ENCODE measurements at regions not wholly inside any gene's neighbourhood (a gene's known extent, or its start where the extent isn't known, plus 50 kb on each side); places are given as distances from the start of the nearest gene placed in this dataset.

DNA sequence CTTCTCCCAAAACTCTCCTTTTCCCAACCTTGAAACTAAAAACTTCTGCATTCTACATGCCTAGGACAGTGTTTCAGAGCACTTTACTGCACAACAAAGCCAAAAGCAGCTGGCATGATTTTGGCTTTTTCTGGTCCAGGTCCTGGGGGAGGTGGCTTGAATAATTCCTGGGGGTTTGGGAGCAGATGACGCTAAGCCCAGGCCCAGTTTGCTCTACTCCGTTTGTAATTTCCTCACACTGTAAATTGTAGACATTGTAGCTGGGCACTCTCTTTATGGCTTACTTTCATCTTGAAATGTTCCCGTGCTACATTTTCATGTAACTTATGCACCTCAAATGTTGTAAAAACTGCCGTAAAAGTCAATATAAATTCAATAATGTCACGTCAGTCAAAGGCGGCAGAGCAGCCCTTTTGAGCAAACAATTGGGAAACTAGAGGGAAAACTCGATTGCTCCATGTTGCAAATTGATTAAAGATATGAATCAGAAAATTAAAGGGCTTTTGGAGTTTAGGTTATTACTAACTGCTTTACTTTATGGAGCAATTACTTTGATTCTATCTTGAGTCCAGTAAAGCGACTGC lies 373.2 kb upstream of the SLC14A2 start:
- Histone ChIP-seq H3K36me3 (ENCODE audit: insufficient read depth) (no peaks in the 10 kb centered on the region), H3F3A (replicated peaks; ENCODE audit: low read depth) (no peaks in the 10 kb centered on the region), H3K9me2 (ENCODE audit: insufficient read depth) (0 out of 2 replicates have a peak, but pooled peaks cover 11% of the 10 kb centered on the region), H3K27me3 (ENCODE audit: insufficient read depth) (no peaks in the 10 kb centered on the region), H3K4me1 (ENCODE audit: insufficient read depth) (peaks cover 8% of the 10 kb centered on the region), H3K27ac (ENCODE audit: low read depth) (no peak overlapping the region), H3K79me2 (replicated peaks; ENCODE audit: insufficient read depth) (no peaks in the 10 kb centered on the region), H3K4me2 (no peak overlapping the region), H4K20me1 (replicated peaks; ENCODE audit: insufficient read depth) (no peaks in the 10 kb centered on the region), H3K4me3 (no peak overlapping the region), H2AFZ (no peak overlapping the region)
- no peak overlapping the region for H3K4me3 Mint-ChIP-seq
- ATAC-seq = no peak
- no peak for DNase-seq (ENCODE audit: low spot score)
- no peak for TF ChIP-seq ZNF331 (CRISPR knock-in tag; IDR thresholded peaks at IDR 0.05; ENCODE audit: low read depth)
- no peak for TF ChIP-seq ZNF114 (CRISPR knock-in tag; IDR thresholded peaks at IDR 0.05)
- TF ChIP-seq, protein P1, sequence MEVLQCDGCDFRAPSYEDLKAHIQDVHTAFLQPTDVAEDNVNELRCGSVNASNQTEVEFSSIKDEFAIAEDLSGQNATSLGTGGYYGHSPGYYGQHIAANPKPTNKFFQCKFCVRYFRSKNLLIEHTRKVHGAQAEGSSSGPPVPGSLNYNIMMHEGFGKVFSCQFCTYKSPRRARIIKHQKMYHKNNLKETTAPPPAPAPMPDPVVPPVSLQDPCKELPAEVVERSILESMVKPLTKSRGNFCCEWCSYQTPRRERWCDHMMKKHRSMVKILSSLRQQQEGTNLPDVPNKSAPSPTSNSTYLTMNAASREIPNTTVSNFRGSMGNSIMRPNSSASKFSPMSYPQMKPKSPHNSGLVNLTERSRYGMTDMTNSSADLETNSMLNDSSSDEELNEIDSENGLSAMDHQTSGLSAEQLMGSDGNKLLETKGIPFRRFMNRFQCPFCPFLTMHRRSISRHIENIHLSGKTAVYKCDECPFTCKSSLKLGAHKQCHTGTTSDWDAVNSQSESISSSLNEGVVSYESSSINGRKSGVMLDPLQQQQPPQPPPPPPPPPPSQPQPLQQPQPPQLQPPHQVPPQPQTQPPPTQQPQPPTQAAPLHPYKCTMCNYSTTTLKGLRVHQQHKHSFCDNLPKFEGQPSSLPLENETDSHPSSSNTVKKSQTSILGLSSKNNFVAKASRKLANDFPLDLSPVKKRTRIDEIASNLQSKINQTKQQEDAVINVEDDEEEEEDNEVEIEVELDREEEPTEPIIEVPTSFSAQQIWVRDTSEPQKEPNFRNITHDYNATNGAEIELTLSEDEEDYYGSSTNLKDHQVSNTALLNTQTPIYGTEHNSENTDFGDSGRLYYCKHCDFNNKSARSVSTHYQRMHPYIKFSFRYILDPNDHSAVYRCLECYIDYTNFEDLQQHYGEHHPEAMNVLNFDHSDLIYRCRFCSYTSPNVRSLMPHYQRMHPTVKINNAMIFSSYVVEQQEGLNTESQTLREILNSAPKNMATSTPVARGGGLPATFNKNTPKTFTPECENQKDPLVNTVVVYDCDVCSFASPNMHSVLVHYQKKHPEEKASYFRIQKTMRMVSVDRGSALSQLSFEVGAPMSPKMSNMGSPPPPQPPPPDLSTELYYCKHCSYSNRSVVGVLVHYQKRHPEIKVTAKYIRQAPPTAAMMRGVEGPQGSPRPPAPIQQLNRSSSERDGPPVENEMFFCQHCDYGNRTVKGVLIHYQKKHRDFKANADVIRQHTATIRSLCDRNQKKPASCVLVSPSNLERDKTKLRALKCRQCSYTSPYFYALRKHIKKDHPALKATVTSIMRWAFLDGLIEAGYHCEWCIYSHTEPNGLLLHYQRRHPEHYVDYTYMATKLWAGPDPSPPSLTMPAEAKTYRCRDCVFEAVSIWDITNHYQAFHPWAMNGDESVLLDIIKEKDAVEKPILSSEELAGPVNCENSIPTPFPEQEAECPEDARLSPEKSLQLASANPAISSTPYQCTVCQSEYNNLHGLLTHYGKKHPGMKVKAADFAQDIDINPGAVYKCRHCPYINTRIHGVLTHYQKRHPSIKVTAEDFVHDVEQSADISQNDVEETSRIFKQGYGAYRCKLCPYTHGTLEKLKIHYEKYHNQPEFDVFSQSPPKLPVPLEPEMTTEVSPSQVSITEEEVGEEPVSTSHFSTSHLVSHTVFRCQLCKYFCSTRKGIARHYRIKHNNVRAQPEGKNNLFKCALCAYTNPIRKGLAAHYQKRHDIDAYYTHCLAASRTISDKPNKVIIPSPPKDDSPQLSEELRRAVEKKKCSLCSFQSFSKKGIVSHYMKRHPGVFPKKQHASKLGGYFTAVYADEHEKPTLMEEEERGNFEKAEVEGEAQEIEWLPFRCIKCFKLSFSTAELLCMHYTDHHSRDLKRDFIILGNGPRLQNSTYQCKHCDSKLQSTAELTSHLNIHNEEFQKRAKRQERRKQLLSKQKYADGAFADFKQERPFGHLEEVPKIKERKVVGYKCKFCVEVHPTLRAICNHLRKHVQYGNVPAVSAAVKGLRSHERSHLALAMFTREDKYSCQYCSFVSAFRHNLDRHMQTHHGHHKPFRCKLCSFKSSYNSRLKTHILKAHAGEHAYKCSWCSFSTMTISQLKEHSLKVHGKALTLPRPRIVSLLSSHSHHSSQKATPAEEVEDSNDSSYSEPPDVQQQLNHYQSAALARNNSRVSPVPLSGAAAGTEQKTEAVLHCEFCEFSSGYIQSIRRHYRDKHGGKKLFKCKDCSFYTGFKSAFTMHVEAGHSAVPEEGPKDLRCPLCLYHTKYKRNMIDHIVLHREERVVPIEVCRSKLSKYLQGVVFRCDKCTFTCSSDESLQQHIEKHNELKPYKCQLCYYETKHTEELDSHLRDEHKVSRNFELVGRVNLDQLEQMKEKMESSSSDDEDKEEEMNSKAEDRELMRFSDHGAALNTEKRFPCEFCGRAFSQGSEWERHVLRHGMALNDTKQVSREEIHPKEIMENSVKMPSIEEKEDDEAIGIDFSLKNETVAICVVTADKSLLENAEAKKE (CRISPR knock-in tag; IDR thresholded peaks at IDR 0.05) = no peak
- TF ChIP-seq NANOG (IDR thresholded peaks at IDR 0.05; ENCODE audit: borderline replicate concordance) = no peak
- TF ChIP-seq JUNB (IDR thresholded peaks at IDR 0.05; ENCODE audit: unreplicated experiment) = no peak
- TF ChIP-seq POLR2AphosphoS5 (IDR thresholded peaks at IDR 0.05; ENCODE audit: low read depth) = no peak
- no peak for TF ChIP-seq EZH2phosphoT487 (IDR thresholded peaks at IDR 0.05; ENCODE audit: unreplicated experiment)
- TF ChIP-seq CREB1 (CRISPR knock-in tag; IDR thresholded peaks at IDR 0.05; ENCODE audit: low read depth) = no peak
- TF ChIP-seq STAT1 (IDR thresholded peaks at IDR 0.05; ENCODE audit: unreplicated experiment) = no peak
- TF ChIP-seq, protein P2, sequence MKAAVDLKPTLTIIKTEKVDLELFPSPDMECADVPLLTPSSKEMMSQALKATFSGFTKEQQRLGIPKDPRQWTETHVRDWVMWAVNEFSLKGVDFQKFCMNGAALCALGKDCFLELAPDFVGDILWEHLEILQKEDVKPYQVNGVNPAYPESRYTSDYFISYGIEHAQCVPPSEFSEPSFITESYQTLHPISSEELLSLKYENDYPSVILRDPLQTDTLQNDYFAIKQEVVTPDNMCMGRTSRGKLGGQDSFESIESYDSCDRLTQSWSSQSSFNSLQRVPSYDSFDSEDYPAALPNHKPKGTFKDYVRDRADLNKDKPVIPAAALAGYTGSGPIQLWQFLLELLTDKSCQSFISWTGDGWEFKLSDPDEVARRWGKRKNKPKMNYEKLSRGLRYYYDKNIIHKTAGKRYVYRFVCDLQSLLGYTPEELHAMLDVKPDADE (IDR thresholded peaks at IDR 0.05) = no peak
- no peak for TF ChIP-seq EZH2 (IDR thresholded peaks at IDR 0.05; ENCODE audit: low read depth, unreplicated experiment)
- TF ChIP-seq, protein P3, sequence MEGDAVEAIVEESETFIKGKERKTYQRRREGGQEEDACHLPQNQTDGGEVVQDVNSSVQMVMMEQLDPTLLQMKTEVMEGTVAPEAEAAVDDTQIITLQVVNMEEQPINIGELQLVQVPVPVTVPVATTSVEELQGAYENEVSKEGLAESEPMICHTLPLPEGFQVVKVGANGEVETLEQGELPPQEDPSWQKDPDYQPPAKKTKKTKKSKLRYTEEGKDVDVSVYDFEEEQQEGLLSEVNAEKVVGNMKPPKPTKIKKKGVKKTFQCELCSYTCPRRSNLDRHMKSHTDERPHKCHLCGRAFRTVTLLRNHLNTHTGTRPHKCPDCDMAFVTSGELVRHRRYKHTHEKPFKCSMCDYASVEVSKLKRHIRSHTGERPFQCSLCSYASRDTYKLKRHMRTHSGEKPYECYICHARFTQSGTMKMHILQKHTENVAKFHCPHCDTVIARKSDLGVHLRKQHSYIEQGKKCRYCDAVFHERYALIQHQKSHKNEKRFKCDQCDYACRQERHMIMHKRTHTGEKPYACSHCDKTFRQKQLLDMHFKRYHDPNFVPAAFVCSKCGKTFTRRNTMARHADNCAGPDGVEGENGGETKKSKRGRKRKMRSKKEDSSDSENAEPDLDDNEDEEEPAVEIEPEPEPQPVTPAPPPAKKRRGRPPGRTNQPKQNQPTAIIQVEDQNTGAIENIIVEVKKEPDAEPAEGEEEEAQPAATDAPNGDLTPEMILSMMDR (conservative IDR thresholded peaks at IDR 0.05; ENCODE audit: low read depth in 2 of 2) = no peak
- TF ChIP-seq, protein P4, sequence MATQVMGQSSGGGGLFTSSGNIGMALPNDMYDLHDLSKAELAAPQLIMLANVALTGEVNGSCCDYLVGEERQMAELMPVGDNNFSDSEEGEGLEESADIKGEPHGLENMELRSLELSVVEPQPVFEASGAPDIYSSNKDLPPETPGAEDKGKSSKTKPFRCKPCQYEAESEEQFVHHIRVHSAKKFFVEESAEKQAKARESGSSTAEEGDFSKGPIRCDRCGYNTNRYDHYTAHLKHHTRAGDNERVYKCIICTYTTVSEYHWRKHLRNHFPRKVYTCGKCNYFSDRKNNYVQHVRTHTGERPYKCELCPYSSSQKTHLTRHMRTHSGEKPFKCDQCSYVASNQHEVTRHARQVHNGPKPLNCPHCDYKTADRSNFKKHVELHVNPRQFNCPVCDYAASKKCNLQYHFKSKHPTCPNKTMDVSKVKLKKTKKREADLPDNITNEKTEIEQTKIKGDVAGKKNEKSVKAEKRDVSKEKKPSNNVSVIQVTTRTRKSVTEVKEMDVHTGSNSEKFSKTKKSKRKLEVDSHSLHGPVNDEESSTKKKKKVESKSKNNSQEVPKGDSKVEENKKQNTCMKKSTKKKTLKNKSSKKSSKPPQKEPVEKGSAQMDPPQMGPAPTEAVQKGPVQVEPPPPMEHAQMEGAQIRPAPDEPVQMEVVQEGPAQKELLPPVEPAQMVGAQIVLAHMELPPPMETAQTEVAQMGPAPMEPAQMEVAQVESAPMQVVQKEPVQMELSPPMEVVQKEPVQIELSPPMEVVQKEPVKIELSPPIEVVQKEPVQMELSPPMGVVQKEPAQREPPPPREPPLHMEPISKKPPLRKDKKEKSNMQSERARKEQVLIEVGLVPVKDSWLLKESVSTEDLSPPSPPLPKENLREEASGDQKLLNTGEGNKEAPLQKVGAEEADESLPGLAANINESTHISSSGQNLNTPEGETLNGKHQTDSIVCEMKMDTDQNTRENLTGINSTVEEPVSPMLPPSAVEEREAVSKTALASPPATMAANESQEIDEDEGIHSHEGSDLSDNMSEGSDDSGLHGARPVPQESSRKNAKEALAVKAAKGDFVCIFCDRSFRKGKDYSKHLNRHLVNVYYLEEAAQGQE (IDR thresholded peaks at IDR 0.05; ENCODE audit: unreplicated experiment) = no peak
- peaks cover 14% of the 10 kb centered on the region for H3K4me1 Mint-ChIP-seq
- no peaks in the 10 kb centered on the region for H3K36me3 Mint-ChIP-seq (ENCODE audit: low read depth)
- H3K27ac Mint-ChIP-seq = no peak overlapping the region
- H3K27me3 Mint-ChIP-seq (ENCODE audit: insufficient read depth, low read depth, poor library complexity) = no peaks in the 10 kb centered on the region
- H3K9me3 Mint-ChIP-seq = peaks cover 3% of the 10 kb centered on the region; the same call in 1 of the 3 replicates
